ENCODE measurements at regions not wholly inside any gene's neighbourhood (a gene's known extent, or its start where the extent isn't known, plus 50 kb on each side); places are given as distances from the start of the nearest gene placed in this dataset.

DNA sequence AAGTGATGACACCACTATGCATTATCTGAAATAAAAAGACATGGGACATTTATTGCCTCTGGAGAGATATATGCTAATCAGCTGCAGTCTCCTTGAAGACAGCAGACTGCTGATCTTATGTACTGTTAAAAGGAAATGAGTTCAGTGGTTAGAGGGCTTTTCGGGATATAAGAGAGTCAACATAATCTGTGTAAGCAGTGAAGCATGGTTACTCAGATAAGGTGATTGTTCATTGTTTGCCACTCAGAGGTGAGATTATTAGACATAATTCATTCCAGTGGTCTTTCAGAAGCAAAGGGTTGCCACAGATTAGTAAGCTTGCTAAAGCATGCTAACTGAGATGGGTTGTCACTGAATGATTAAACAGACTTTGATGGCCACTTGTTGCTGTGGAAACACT is 1450.7 kb upstream of the ADGRB3 start:
- no peak overlapping the region for H3K4me3 Mint-ChIP-seq
- Histone ChIP-seq H3K9me3 (ENCODE audit: control insufficient read depth, insufficient read depth, low read length) (no peaks in the 10 kb centered on the region), H3K4me1 (ENCODE audit: control insufficient read depth, insufficient read depth, low read length) (no peaks in the 10 kb centered on the region), H3K4me3 (ENCODE audit: low read length) (no peak overlapping the region), H3K27ac (ENCODE audit: low read length) (no peak overlapping the region), H3K36me3 (ENCODE audit: control insufficient read depth, insufficient read depth, low read length) (no peaks in the 10 kb centered on the region), H3K27me3 (ENCODE audit: control insufficient read depth, insufficient read depth, low read length) (no peaks in the 10 kb centered on the region)
- DNase-seq: no peak
- TF ChIP-seq, protein P1, sequence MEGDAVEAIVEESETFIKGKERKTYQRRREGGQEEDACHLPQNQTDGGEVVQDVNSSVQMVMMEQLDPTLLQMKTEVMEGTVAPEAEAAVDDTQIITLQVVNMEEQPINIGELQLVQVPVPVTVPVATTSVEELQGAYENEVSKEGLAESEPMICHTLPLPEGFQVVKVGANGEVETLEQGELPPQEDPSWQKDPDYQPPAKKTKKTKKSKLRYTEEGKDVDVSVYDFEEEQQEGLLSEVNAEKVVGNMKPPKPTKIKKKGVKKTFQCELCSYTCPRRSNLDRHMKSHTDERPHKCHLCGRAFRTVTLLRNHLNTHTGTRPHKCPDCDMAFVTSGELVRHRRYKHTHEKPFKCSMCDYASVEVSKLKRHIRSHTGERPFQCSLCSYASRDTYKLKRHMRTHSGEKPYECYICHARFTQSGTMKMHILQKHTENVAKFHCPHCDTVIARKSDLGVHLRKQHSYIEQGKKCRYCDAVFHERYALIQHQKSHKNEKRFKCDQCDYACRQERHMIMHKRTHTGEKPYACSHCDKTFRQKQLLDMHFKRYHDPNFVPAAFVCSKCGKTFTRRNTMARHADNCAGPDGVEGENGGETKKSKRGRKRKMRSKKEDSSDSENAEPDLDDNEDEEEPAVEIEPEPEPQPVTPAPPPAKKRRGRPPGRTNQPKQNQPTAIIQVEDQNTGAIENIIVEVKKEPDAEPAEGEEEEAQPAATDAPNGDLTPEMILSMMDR (IDR thresholded peaks at IDR 0.05): no peak
- 57% methylated on average over 1 of the region's 1 CpG for WGBS (ENCODE audit: insufficient coverage)
- H3K36me3 Mint-ChIP-seq: peaks cover 17% of the 10 kb centered on the region
- H3K9me3 Mint-ChIP-seq: peaks cover 15 to 16% of the 10 kb centered on the region in 2 donors
- H3K27ac Mint-ChIP-seq: no peak overlapping the region
- no peaks in the 10 kb centered on the region for H3K27me3 Mint-ChIP-seq (ENCODE audit: low read depth in 2 of 2)
- no peaks in the 10 kb centered on the region for H3K4me1 Mint-ChIP-seq
- no peak for ATAC-seq
- intact Hi-C loops (cut with micrococcal nuclease): no loop called here

DNA sequence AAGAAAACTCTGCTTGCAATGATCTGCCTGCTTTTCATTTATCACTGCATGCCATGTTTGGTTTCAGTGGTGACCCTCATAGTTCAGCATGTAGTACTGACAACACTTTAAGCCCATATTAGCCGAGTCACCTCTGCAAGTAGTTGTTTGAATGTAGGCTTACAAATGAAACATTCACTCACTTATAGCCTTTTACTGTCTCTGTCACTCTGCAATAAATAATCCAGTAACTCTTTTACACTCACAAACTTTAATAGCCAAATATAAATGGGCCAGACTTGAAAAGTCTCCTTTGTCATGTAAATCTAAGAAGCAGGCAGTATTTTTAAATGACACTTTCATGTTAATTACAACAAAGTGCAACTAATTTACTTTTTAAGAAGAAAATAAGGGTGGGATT is 1460.0 kb upstream of the ADGRB3 start:
- no peaks in the 10 kb centered on the region for H3K27me3 Mint-ChIP-seq (ENCODE audit: low read depth in 2 of 2)
- no peak for ATAC-seq
- Histone ChIP-seq H3K9me3 (ENCODE audit: control insufficient read depth, insufficient read depth, low read length) (no peaks in the 10 kb centered on the region), H3K27me3 (ENCODE audit: control insufficient read depth, insufficient read depth, low read length) (no peaks in the 10 kb centered on the region), H3K4me1 (ENCODE audit: control insufficient read depth, insufficient read depth, low read length) (no peaks in the 10 kb centered on the region), H3K36me3 (ENCODE audit: control insufficient read depth, insufficient read depth, low read length) (no peaks in the 10 kb centered on the region), H3K4me3 (ENCODE audit: low read length) (no peak overlapping the region), H3K27ac (ENCODE audit: low read length) (no peak overlapping the region)
- 71% methylated on average over 1 of the region's 1 CpG for WGBS (ENCODE audit: insufficient coverage)
- intact Hi-C loops (cut with micrococcal nuclease): no loop called here
- no peak overlapping the region for H3K4me3 Mint-ChIP-seq
- H3K27ac Mint-ChIP-seq: no peak overlapping the region
- H3K4me1 Mint-ChIP-seq: no peaks in the 10 kb centered on the region
- peaks cover 5 to 11% of the 10 kb centered on the region in 2 donors for H3K9me3 Mint-ChIP-seq
- H3K36me3 Mint-ChIP-seq: peaks cover 8% of the 10 kb centered on the region
- TF ChIP-seq, protein P1 (IDR thresholded peaks at IDR 0.05): no peak
- DNase-seq: no peak

DNA sequence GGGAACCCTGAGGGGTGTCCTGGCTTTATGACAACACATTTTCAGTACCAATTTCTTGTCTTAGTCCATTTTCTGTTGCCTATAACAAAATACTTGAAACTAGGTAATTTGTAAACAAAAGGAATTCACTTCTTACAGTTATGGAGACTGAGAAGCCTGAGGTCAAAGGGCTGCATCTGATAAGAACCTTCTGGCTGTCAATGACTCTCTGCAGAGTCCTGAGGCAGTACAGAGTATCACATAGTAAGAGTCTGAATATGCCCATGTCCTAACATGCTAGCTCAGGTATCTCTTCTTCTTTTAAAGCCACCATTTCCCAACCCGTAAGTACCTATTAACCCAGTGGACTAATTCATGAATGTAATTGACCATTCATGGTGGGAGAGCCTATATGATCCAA is 1458.6 kb upstream of the EYS start:
- no peaks in the 10 kb centered on the region for H3K27me3 Mint-ChIP-seq (ENCODE audit: low read depth in 2 of 2)
- peaks cover 13 to 20% of the 10 kb centered on the region in 2 donors for H3K9me3 Mint-ChIP-seq
- H3K9me3 ChIP-seq (ENCODE audit: control insufficient read depth, insufficient read depth, low read length): peaks cover 6% of the 10 kb centered on the region
- H3K27ac ChIP-seq (ENCODE audit: low read length): no peak overlapping the region
- no peaks in the 10 kb centered on the region for H3K4me1 Mint-ChIP-seq
- H3K36me3 ChIP-seq (ENCODE audit: control insufficient read depth, insufficient read depth, low read length): no peaks in the 10 kb centered on the region
- H3K4me3 ChIP-seq (ENCODE audit: low read length): no peak overlapping the region
- intact Hi-C loops (cut with micrococcal nuclease): no loop called here
- TF ChIP-seq, protein P1 (IDR thresholded peaks at IDR 0.05): no peak
- H3K4me3 Mint-ChIP-seq: no peak overlapping the region
- H3K4me1 ChIP-seq (ENCODE audit: control insufficient read depth, insufficient read depth, low read length): no peaks in the 10 kb centered on the region
- no peak overlapping the region for H3K27ac Mint-ChIP-seq
- no peak for DNase-seq
- ATAC-seq: no peak
- peaks cover 9% of the 10 kb centered on the region for H3K36me3 Mint-ChIP-seq
- no peaks in the 10 kb centered on the region for H3K27me3 ChIP-seq (ENCODE audit: control insufficient read depth, insufficient read depth, low read length)
- WGBS (ENCODE audit: insufficient coverage): 90% methylated on average over 1 of the region's 1 CpG

DNA sequence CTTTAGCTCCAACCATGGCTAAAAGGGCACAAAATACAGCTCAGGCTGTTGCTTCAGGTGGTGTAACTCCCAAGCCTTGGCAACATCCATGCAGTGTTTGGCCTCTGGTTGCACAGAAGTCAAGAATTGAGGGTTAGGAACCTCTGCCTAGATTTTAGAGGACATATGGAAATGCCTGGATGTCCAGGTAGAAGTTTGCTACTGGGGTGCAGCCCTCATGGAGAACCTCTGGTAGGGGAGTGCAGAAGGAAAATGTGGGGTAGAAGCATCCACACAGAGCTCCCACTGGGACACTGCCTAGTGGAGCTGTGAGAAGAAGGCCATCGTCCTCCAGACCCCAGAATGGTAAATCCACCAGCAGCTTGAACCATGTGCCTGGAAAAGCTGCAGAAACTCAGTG is 1453.8 kb upstream of the EYS start:
- Mint-ChIP-seq H3K27ac (no peak overlapping the region), H3K4me1 (no peaks in the 10 kb centered on the region), H3K27me3 (ENCODE audit: low read depth in 2 of 2) (no peaks in the 10 kb centered on the region), H3K9me3 (peaks cover 17 to 19% of the 10 kb centered on the region in 2 donors), H3K36me3 (no peaks in the 10 kb centered on the region), H3K4me3 (no peak overlapping the region)
- H3K36me3 ChIP-seq (ENCODE audit: control insufficient read depth, insufficient read depth, low read length): no peaks in the 10 kb centered on the region
- TF ChIP-seq, protein P1 (IDR thresholded peaks at IDR 0.05): no peak
- 72% methylated on average over 1 of the region's 1 CpG for WGBS (ENCODE audit: insufficient coverage)
- DNase-seq (no peak), ATAC-seq (no peak)
- no peak overlapping the region for H3K4me3 ChIP-seq (ENCODE audit: low read length)
- H3K27ac ChIP-seq (ENCODE audit: low read length): no peak overlapping the region
- intact Hi-C loops (cut with micrococcal nuclease): no loop called here
- peaks cover 12% of the 10 kb centered on the region for H3K9me3 ChIP-seq (ENCODE audit: control insufficient read depth, insufficient read depth, low read length)
- H3K4me1 ChIP-seq (ENCODE audit: control insufficient read depth, insufficient read depth, low read length): no peaks in the 10 kb centered on the region
- no peaks in the 10 kb centered on the region for H3K27me3 ChIP-seq (ENCODE audit: control insufficient read depth, insufficient read depth, low read length)
